Activated naive CD4-positive, alpha-beta T cell treated with anti-CD3 and anti-CD28 coated beads, Interleukin-2, amount 50 U/mL, for 24 hours (primary cell): ENCODE measurements at regions not wholly inside any gene's neighbourhood (a gene's known extent, or its start where the extent isn't known, plus 50 kb on each side); places are given as distances from the start of the nearest gene placed in this dataset.
"Not testable (repeated sequence)": the region's sequence is repeated elsewhere in the genome, so short reads cannot be mapped to it uniquely, and the experiment has no call there.

ENCODE experiments used
- H3K27ac Mint-ChIP-seq: one replicate; pipeline ENCODE4 v1.8.0; 2021; ENCODE audit warnings: mild to moderate bottlenecking, mixed read lengths
- H3K27me3 Mint-ChIP-seq: one replicate; pipeline ENCODE4 v1.8.0; 2021; ENCODE audit warnings: mixed read lengths
- H3K36me3 Mint-ChIP-seq: one replicate; pipeline ENCODE4 v1.8.0; 2021; ENCODE audit warnings: mixed read lengths
- H3K4me1 Mint-ChIP-seq: one replicate; pipeline ENCODE4 v1.8.0; 2021; ENCODE audit warnings: mixed read lengths
- H3K4me3 Mint-ChIP-seq: one replicate; pipeline ENCODE4 v1.8.0; 2021; ENCODE audit warnings: mild to moderate bottlenecking, mixed read lengths
- H3K9me3 Mint-ChIP-seq: one replicate; pipeline ENCODE4 v1.8.0; 2021; ENCODE audit warnings: mixed read lengths

DNA sequence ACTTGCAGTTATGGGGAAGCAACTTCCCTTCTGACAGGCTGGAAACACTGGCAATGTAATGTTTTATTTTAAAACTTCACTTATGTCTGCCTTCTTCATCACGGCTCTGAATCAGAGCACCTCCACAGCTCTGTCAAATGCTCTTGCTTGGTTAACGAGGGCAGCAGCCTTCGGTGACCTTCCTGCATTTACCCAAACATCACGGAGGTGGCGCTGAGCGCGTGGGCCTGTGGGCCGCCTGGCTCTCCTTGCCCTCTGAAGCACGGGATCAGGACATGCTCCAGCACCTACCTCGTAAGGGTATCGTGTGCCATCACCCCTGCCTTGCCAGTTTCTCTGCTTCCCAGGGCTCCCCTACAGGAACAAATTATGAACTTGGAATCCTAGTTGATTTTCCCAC, 310.0 kb downstream of the TEX29 start:
- no peaks in the 10 kb centered on the region for H3K36me3 Mint-ChIP-seq
- no peak overlapping the region for H3K27ac Mint-ChIP-seq
- no peaks in the 10 kb centered on the region for H3K9me3 Mint-ChIP-seq
- no peaks in the 10 kb centered on the region for H3K4me1 Mint-ChIP-seq
- no peak overlapping the region for H3K4me3 Mint-ChIP-seq
- H3K27me3 Mint-ChIP-seq = no peaks in the 10 kb centered on the region

DNA sequence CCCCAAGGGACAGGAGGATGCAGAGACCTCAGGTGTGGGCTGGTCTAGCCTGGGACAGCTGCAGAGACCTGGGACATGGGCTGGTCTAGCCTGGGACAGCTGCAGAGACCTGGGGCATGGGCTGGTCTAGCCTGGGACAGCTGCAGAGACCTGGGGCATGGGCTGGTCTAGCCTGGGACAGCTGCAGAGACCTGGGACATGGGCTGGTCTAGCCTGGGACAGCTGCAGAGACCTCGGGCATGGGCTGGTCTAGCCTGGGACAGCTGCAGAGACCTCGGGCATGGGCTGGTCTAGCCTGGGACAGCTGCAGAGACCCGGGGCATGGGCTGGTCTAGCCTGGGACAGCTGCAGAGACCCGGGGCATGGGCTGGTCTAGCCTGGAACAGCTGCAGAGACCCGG, 310.8 kb downstream of the TEX29 start:
- not testable (repeated sequence) for H3K27ac Mint-ChIP-seq, H3K4me1 Mint-ChIP-seq, H3K36me3 Mint-ChIP-seq, H3K27me3 Mint-ChIP-seq, H3K4me3 Mint-ChIP-seq, H3K9me3 Mint-ChIP-seq

DNA sequence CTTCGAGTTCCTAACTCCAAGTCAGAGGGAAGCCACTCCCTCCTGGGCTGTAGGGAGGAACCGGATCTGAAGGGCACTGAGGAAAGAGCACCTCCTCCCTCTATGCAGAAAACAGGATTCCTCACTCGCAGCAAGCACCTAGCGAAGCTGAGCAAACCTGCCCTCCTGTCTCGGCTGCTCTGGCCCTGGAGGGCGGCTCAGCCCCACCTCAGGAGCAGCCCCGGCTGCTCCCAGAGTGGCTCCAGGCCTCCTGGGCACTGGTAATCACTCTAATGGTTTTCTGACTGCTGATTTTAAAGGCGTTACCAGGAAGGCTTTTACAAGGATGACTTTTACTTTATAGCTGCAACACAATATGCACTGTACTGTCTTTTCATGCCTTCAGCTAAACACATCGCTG, 312.5 kb downstream of the TEX29 start:
- Mint-ChIP-seq H3K4me1 (no peaks in the 10 kb centered on the region), H3K9me3 (no peaks in the 10 kb centered on the region), H3K4me3 (no peak overlapping the region), H3K27ac (no peak overlapping the region), H3K36me3 (no peaks in the 10 kb centered on the region), H3K27me3 (no peaks in the 10 kb centered on the region)

DNA sequence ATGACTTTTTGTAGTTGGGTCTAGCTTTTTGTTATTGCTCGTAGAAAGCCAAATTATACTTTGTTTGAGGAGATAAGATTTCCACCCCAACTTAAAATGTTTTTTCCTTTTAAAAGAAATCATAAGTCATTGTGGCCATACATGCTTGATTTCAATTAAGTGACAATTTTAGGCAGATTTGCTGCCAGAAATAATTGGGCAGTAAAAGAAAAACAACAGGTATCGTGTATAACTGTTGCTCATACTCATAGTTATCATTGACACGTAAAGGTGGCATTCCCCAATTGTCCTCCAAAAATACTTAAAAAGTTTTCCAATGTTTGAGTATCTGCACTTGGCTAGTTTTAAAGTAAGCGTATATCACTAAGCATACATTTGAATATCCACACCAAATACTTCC, 313.0 kb downstream of the TEX29 start:
- no peaks in the 10 kb centered on the region for H3K9me3 Mint-ChIP-seq
- H3K36me3 Mint-ChIP-seq = no peaks in the 10 kb centered on the region
- H3K4me1 Mint-ChIP-seq = no peaks in the 10 kb centered on the region
- H3K27ac Mint-ChIP-seq = no peak overlapping the region
- H3K27me3 Mint-ChIP-seq = no peaks in the 10 kb centered on the region
- H3K4me3 Mint-ChIP-seq = no peak overlapping the region

DNA sequence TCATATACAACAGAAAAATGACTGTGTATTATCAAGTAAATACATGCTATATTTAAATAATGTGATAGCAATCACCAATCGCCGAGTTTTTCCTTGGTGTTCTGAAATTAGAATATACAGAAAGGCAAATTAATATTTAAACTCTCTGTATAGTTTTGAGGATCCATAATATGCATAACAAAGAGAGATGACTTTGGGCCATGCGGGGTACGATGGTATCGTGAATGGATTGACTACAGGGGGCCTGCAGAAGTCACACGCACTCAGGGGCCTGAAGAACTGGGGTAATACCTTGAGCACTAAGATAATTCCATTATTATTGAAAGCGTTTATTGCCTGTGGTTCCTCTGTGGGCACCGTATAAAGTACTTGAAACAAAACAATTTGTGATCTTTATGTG, 314.0 kb downstream of the TEX29 start:
- H3K4me3 Mint-ChIP-seq = no peak overlapping the region
- H3K9me3 Mint-ChIP-seq = no peaks in the 10 kb centered on the region
- H3K27me3 Mint-ChIP-seq = no peaks in the 10 kb centered on the region
- H3K27ac Mint-ChIP-seq = no peak overlapping the region
- no peaks in the 10 kb centered on the region for H3K4me1 Mint-ChIP-seq
- H3K36me3 Mint-ChIP-seq = no peaks in the 10 kb centered on the region

DNA sequence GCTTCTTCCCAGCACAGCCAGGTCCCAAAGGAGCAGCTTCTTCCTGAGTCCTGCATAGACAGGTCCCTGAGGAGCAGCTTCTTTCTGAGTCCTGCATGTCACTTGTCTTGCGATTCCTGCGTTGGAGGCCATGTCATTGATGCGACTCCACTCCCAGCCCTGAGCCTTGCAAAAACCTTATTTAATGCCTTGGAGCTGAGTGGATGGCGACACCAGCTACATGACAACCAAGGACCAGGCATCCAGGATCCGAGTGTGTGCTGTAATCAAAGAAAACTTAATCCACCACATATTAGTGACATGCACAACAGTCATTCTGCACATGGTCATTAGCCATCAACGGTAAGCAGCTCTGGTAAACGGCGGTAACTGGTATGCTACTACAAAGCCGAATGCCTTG, 315.8 kb downstream of the TEX29 start:
- Mint-ChIP-seq H3K27ac (no peak overlapping the region), H3K9me3 (no peaks in the 10 kb centered on the region), H3K36me3 (no peaks in the 10 kb centered on the region), H3K4me3 (no peak overlapping the region), H3K27me3 (no peaks in the 10 kb centered on the region), H3K4me1 (no peaks in the 10 kb centered on the region)

DNA sequence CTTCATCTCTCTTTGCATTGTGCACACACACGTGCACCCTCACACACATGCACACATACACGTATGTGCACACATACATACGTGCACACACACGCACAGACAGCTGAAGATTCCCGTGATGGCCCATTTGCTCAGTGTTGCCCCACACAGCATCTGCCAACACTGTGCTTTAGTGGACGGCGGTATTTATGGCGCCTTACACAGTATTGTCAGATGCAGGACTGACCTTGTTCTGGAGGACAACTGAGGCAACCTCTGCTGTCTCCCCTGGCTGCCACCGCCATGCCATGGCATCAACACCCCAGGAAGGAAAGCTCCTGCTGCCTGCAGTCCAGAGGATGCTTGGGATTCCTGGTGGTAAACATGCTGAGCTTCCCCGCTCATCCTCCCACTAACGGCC, 316.4 kb downstream of the TEX29 start:
- no peaks in the 10 kb centered on the region for H3K36me3 Mint-ChIP-seq
- no peaks in the 10 kb centered on the region for H3K9me3 Mint-ChIP-seq
- H3K4me3 Mint-ChIP-seq = no peak overlapping the region
- H3K27ac Mint-ChIP-seq = no peak overlapping the region
- H3K4me1 Mint-ChIP-seq = no peaks in the 10 kb centered on the region
- no peaks in the 10 kb centered on the region for H3K27me3 Mint-ChIP-seq

DNA sequence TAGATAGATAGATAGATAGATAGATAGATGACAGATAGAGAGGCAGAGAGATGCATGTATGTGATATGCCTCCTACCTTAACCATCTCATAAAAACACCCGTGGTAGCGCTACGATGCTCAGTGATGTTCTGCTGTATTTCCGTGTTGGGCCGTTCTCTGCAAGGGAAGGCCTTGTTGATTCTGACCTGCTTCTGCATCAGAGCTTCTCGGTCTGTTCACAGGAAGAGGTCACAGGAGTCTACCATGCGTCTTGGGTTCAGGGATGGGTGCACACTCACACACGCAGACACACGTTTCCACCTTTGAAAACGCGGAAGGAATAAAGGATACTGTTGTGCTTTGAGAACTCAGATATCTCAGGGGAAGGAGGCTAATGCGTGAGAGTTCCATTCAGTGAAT, 316.9 kb downstream of the TEX29 start:
- Mint-ChIP-seq H3K4me1 (no peaks in the 10 kb centered on the region), H3K27me3 (no peaks in the 10 kb centered on the region), H3K9me3 (no peaks in the 10 kb centered on the region), H3K27ac (no peak overlapping the region), H3K36me3 (no peaks in the 10 kb centered on the region), H3K4me3 (no peak overlapping the region)

DNA sequence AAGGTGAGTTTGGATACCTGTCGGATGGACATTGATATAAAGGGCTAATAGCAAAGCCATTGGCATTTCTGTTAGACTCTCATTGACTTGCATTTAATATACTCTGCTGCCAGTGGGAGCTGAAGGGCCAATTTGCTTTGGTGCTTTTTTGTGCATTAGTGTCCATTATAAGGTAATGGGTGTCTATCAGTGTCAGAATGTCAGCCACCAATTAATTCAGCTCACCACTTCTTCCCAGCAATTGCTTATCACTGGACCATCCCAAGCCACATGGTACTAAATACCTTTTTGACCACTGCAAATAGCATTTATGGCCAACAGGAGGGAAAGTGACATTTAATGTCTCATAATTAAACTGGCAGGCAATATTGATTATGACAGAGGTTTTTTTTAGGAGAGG, 317.8 kb downstream of the TEX29 start:
- no peaks in the 10 kb centered on the region for H3K4me1 Mint-ChIP-seq

DNA sequence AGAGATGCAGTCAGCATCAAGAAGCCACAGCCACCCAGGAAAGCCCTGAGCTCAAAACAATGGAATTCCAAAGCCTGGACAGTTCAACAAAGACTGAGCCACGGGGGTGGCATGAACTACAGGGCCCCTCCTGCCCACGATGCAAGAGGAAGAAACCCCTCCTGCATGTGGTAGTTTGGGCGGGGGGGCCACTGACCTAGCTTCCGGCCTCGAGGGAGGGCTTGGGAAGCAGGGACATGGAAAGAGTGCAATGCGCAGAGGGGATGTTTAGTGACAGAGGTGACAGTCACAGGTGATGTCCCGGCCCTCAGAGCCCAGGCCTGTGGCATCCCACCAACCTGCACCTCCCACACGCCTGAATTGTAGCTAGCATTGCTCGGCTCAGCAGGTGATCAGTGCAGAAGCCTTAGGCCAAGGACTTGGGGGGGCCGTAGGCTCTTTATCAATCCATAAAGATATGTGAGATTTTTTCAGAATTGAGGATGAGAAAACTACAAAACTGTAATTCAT, 318.8 kb downstream of the TEX29 start:
- H3K4me1 Mint-ChIP-seq = no peaks in the 10 kb centered on the region
- no peaks in the 10 kb centered on the region for H3K27me3 Mint-ChIP-seq
- H3K27ac Mint-ChIP-seq = no peak overlapping the region
- no peak overlapping the region for H3K4me3 Mint-ChIP-seq
- no peaks in the 10 kb centered on the region for H3K36me3 Mint-ChIP-seq
- no peaks in the 10 kb centered on the region for H3K9me3 Mint-ChIP-seq

More for the DNA sequence above, 317.8 kb downstream of the TEX29 start:
- Mint-ChIP-seq H3K36me3 (no peaks in the 10 kb centered on the region), H3K4me3 (no peak overlapping the region), H3K9me3 (no peaks in the 10 kb centered on the region), H3K27ac (no peak overlapping the region), H3K27me3 (no peaks in the 10 kb centered on the region)

DNA sequence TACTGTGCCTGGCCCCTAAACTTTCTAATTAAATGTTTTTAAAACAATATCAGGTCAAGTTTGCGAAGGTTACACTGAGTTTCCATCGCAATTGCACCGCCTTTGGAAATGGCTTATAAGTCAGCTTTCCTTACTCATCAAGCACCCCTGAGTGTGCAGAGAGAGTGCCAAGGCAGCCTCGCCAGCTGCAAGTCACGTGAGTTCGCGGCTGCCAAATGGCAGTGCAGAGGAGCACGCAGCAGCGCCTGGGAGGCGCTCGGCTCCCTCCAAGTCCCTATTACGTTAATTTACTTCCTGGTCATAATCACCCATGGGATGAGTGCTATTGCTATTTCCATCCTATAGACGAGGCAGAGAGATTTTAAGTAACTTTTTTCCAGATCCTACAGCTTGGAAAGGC, 319.6 kb downstream of the TEX29 start:
- Mint-ChIP-seq H3K36me3 (no peaks in the 10 kb centered on the region), H3K27me3 (no peaks in the 10 kb centered on the region), H3K4me3 (no peak overlapping the region), H3K9me3 (no peaks in the 10 kb centered on the region), H3K27ac (no peak overlapping the region), H3K4me1 (no peaks in the 10 kb centered on the region)

DNA sequence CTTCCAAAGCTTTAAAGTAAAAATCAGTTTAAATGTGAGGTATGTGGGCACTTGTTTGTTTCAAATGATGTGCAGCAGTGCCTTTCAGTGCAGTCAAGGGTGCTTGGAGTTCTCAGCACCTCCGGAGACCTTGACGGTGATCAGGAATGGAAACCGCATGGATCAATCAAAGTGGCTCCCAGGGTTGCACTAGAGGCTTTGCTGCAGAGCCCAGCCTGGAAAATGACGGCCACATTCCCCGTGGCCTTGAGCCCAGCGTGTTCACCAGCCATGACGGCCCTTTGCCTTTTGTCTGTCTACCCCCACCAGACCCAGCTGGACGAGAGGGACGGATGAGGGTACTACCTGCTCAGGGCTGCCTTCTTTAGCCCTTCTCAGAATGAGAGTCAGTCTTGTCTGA, 320.0 kb downstream of the TEX29 start:
- Mint-ChIP-seq H3K4me3 (no peak overlapping the region), H3K9me3 (no peaks in the 10 kb centered on the region), H3K36me3 (no peaks in the 10 kb centered on the region), H3K27me3 (no peaks in the 10 kb centered on the region), H3K27ac (no peak overlapping the region), H3K4me1 (no peaks in the 10 kb centered on the region)

DNA sequence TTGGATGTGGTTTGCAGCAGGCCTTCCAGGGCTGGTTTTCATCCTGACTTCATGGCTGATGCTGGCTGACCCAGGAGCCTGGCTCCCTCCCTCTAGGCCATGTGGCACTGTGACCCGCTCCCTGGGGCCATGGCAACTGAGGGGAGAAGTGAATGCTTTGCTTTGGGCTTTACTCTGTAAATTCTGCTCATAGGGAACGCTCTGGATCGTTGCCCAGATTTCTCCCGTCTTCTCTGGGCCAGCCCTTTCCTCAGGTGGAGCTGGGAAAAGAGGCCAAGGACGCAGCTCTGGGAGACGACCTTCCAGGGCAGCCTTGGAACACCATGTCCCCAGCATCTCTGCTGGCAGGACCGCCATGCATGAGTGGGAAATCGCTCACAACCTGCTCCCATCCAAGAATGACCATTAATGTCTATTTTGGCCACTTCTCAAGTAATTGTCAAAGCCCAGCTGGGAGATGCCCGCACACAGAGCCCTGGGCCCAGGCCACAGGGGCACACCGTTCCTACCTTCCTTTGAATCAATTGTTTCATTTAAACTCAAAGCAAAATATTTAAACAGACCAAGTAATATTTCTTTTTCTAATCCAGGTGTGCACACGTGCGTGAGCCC, 321.8 kb downstream of the TEX29 start:
- no peak overlapping the region for H3K27ac Mint-ChIP-seq
- H3K36me3 Mint-ChIP-seq = no peaks in the 10 kb centered on the region
- peaks cover 1% of the 10 kb centered on the region for H3K27me3 Mint-ChIP-seq
- H3K9me3 Mint-ChIP-seq = no peaks in the 10 kb centered on the region
- H3K4me3 Mint-ChIP-seq = no peak overlapping the region
- H3K4me1 Mint-ChIP-seq = no peaks in the 10 kb centered on the region

DNA sequence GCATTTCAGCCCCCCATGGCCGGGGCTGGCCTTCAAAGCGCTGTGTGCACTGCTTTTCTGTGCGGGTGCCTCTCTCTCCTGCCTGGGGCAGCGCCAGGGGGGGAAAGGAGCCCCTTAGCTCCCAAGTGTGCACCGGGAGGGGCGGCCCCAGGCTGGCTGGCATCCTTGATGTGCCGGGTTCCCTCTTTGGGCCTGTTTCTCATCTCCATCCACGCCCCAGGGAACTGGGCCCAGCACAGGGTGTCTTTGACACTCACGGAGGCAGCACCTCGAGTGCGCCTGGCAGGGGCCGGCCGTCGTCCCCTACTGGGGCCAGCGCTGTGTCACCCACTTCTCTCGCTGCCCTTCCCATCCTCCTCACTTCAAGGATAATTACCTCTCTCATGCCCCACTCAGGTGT, 324.3 kb downstream of the TEX29 start:
- H3K4me1 Mint-ChIP-seq = no peaks in the 10 kb centered on the region
- no peak overlapping the region for H3K27ac Mint-ChIP-seq
- no peak overlapping the region for H3K4me3 Mint-ChIP-seq
- peaks cover 6% of the 10 kb centered on the region for H3K27me3 Mint-ChIP-seq
- no peaks in the 10 kb centered on the region for H3K9me3 Mint-ChIP-seq
- no peaks in the 10 kb centered on the region for H3K36me3 Mint-ChIP-seq

DNA sequence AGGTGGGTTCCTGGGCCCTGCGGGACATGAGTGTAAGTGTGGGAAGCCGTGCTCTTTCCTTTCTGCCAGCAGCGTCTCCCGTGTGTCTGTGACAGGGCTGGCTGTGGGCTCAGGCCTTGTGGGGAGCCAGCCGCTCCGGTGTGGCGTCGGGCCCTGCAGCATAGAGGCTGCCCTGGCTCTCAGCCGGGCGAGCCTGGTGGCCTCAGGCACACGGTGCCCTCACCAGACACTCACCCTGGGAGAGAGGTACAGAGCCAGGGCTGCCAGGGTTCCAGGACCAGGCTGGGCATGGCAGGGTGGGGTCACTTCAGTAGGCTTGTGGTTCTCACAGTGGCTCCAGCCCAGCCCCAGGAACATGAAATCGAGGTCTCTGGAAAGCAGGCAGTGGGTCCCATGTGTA, 324.8 kb downstream of the TEX29 start:
- H3K36me3 Mint-ChIP-seq = no peaks in the 10 kb centered on the region
- no peaks in the 10 kb centered on the region for H3K4me1 Mint-ChIP-seq
- no peak overlapping the region for H3K4me3 Mint-ChIP-seq
- peaks cover 9% of the 10 kb centered on the region for H3K27me3 Mint-ChIP-seq
- no peaks in the 10 kb centered on the region for H3K9me3 Mint-ChIP-seq
- H3K27ac Mint-ChIP-seq = no peak overlapping the region

DNA sequence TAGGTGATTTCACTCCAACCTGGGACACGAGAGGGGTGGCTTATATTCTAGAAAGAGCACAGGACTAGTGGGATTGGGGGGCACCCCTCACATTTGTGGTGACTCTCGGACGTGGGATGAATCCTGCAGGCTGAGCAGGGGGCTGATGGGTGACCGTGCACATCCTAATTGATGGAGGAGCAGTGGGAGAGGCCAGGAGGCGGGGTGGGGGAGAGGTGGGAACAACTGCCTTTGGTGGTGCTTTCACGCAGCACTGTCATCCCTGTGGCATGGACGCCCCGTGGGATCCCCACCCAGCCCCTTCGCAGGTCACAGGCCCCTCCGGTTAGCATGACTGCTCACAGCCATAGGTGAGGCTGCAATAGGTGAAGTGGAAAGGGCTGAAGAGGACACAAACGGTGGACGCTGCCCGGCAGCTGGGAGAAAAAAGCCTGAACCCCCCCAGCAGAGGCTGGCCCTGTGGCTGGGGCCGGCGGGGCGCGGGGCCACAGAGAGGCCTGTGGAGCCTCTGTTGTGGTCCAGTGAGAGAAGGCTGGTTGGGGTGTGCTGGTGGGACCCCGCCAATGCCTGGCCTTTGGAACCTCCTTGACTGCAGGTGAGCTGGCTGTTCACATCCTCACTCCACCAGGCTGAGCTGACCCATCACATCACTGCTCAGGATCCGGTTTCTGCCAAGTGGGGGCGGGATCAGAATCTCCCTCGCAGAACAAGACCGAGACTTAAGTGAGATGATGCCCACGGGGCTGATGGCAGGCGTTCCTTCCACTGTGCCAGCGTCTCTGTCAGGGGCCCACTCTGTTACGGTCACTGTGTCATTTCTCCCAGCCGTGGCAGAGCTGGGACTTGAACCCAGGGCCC, 325.4 kb downstream of the TEX29 start:
- Mint-ChIP-seq H3K9me3 (no peaks in the 10 kb centered on the region), H3K36me3 (no peaks in the 10 kb centered on the region), H3K4me1 (no peaks in the 10 kb centered on the region), H3K27ac (no peak overlapping the region), H3K4me3 (no peak overlapping the region), H3K27me3 (peaks cover 11% of the 10 kb centered on the region)
